ENCODE measurements at regions not wholly inside any gene's neighbourhood (a gene's known extent, or its start where the extent isn't known, plus 50 kb on each side); places are given as distances from the start of the nearest gene placed in this dataset.

GRCh38 chr4:45385306-45385705 lies 659.0 kb upstream of the GNPDA2 start:
- Mint-ChIP-seq H3K27ac (no peak overlapping the region), H3K27me3 (ENCODE audit: low read depth) (no peaks in the 10 kb centered on the region), H3K4me3 (no peak overlapping the region)

GRCh38 chr4:45370408-45370807 lies 644.1 kb upstream of the GNPDA2 start:
- Mint-ChIP-seq H3K9me3 (peaks cover 8% of the 10 kb centered on the region), H3K4me1 (ENCODE audit: low read depth) (no peaks in the 10 kb centered on the region), H3K4me3 (no peak overlapping the region), H3K27ac (no peak overlapping the region), H3K36me3 (ENCODE audit: low read depth) (no peaks in the 10 kb centered on the region), H3K27me3 (ENCODE audit: low read depth) (no peaks in the 10 kb centered on the region)
- no peak for DNase-seq (ENCODE audit: low spot score)

More at GRCh38 chr4:45385306-45385705, 659.0 kb upstream of the GNPDA2 start:
- DNase-seq (ENCODE audit: low spot score): no peak
- no peaks in the 10 kb centered on the region for H3K4me1 Mint-ChIP-seq (ENCODE audit: low read depth)
- H3K9me3 Mint-ChIP-seq: peaks cover 41% of the 10 kb centered on the region
- no peaks in the 10 kb centered on the region for H3K36me3 Mint-ChIP-seq (ENCODE audit: low read depth)

- Mint-ChIP-seq H3K36me3 (ENCODE audit: low read depth) (no peaks in the 10 kb centered on the region), H3K27me3 (ENCODE audit: low read depth) (no peaks in the 10 kb centered on the region), H3K9me3 (peaks cover 15% of the 10 kb centered on the region), H3K27ac (no peak overlapping the region), H3K4me3 (no peak overlapping the region), H3K4me1 (ENCODE audit: low read depth) (no peaks in the 10 kb centered on the region)
- DNase-seq (ENCODE audit: low spot score): no peak
These were observed 642.5 kb upstream of the GNPDA2 start for GRCh38 chr4:45368832-45369231.

GRCh38 chr4:45363931-45364330 lies 637.6 kb upstream of the GNPDA2 start:
- H3K4me3 Mint-ChIP-seq: no peak overlapping the region
- no peak overlapping the region for H3K27ac Mint-ChIP-seq
- DNase-seq (ENCODE audit: low spot score): no peak
- H3K27me3 Mint-ChIP-seq (ENCODE audit: low read depth): no peaks in the 10 kb centered on the region
- no peaks in the 10 kb centered on the region for H3K4me1 Mint-ChIP-seq (ENCODE audit: low read depth)
- no peaks in the 10 kb centered on the region for H3K36me3 Mint-ChIP-seq (ENCODE audit: low read depth)
- peaks cover 26% of the 10 kb centered on the region for H3K9me3 Mint-ChIP-seq

GRCh38 chr4:45358573-45359506 lies 632.5 kb upstream of the GNPDA2 start:
- no peaks in the 10 kb centered on the region for H3K4me1 Mint-ChIP-seq (ENCODE audit: low read depth)
- no peak overlapping the region for H3K27ac Mint-ChIP-seq
- H3K27me3 Mint-ChIP-seq (ENCODE audit: low read depth): no peaks in the 10 kb centered on the region
- DNase-seq (ENCODE audit: low spot score): no peak
- H3K36me3 Mint-ChIP-seq (ENCODE audit: low read depth): no peaks in the 10 kb centered on the region
- peaks cover 19% of the 10 kb centered on the region for H3K9me3 Mint-ChIP-seq
- H3K4me3 Mint-ChIP-seq: no peak overlapping the region

GRCh38 chr4:45353161-45353560 lies 626.8 kb upstream of the GNPDA2 start:
- no peaks in the 10 kb centered on the region for H3K4me1 Mint-ChIP-seq (ENCODE audit: low read depth)
- H3K27ac Mint-ChIP-seq: no peak overlapping the region
- H3K4me3 Mint-ChIP-seq: no peak overlapping the region
- H3K9me3 Mint-ChIP-seq: peaks cover 22% of the 10 kb centered on the region
- H3K27me3 Mint-ChIP-seq (ENCODE audit: low read depth): no peaks in the 10 kb centered on the region
- no peaks in the 10 kb centered on the region for H3K36me3 Mint-ChIP-seq (ENCODE audit: low read depth)
- no peak for DNase-seq (ENCODE audit: low spot score)

- Mint-ChIP-seq H3K4me1 (ENCODE audit: low read depth) (no peaks in the 10 kb centered on the region), H3K36me3 (ENCODE audit: low read depth) (no peaks in the 10 kb centered on the region)
These were observed 624.1 kb upstream of the GNPDA2 start for GRCh38 chr4:45350438-45350837.

GRCh38 chr4:45349859-45350258 lies 623.5 kb upstream of the GNPDA2 start:
- no peaks in the 10 kb centered on the region for H3K36me3 Mint-ChIP-seq (ENCODE audit: low read depth)
- H3K4me3 Mint-ChIP-seq: no peak overlapping the region

More at GRCh38 chr4:45350438-45350837, 624.1 kb upstream of the GNPDA2 start:
- Mint-ChIP-seq H3K9me3 (peaks cover 30% of the 10 kb centered on the region), H3K4me3 (no peak overlapping the region), H3K27me3 (ENCODE audit: low read depth) (no peaks in the 10 kb centered on the region), H3K27ac (no peak overlapping the region)
- no peak for DNase-seq (ENCODE audit: low spot score)

GRCh38 chr4:45346816-45347435 lies 620.6 kb upstream of the GNPDA2 start:
- DNase-seq (ENCODE audit: low spot score): no peak
- Mint-ChIP-seq H3K4me3 (no peak overlapping the region), H3K9me3 (peaks cover 29% of the 10 kb centered on the region), H3K27ac (no peak overlapping the region), H3K36me3 (ENCODE audit: low read depth) (no peaks in the 10 kb centered on the region), H3K27me3 (ENCODE audit: low read depth) (no peaks in the 10 kb centered on the region), H3K4me1 (ENCODE audit: low read depth) (no peaks in the 10 kb centered on the region)

More at GRCh38 chr4:45349859-45350258, 623.5 kb upstream of the GNPDA2 start:
- Mint-ChIP-seq H3K4me1 (ENCODE audit: low read depth) (no peaks in the 10 kb centered on the region), H3K27ac (no peak overlapping the region), H3K9me3 (peaks cover 35% of the 10 kb centered on the region), H3K27me3 (ENCODE audit: low read depth) (no peaks in the 10 kb centered on the region)
- no peak for DNase-seq (ENCODE audit: low spot score)

GRCh38 chr4:45345558-45345957 lies 619.2 kb upstream of the GNPDA2 start:
- no peak overlapping the region for H3K4me3 Mint-ChIP-seq
- no peaks in the 10 kb centered on the region for H3K36me3 Mint-ChIP-seq (ENCODE audit: low read depth)
- H3K4me1 Mint-ChIP-seq (ENCODE audit: low read depth): no peaks in the 10 kb centered on the region
- H3K9me3 Mint-ChIP-seq: peaks cover 25% of the 10 kb centered on the region
- no peak overlapping the region for H3K27ac Mint-ChIP-seq
- DNase-seq (ENCODE audit: low spot score): no peak
- no peaks in the 10 kb centered on the region for H3K27me3 Mint-ChIP-seq (ENCODE audit: low read depth)

- Mint-ChIP-seq H3K27me3 (ENCODE audit: low read depth) (no peaks in the 10 kb centered on the region), H3K4me1 (ENCODE audit: low read depth) (no peaks in the 10 kb centered on the region), H3K4me3 (no peak overlapping the region), H3K36me3 (ENCODE audit: low read depth) (no peaks in the 10 kb centered on the region), H3K27ac (no peak overlapping the region), H3K9me3 (peaks cover 17% of the 10 kb centered on the region)
- no peak for DNase-seq (ENCODE audit: low spot score)
These were observed 605.4 kb upstream of the GNPDA2 start for GRCh38 chr4:45331802-45332201.

- Mint-ChIP-seq H3K9me3 (peaks cover 20% of the 10 kb centered on the region), H3K4me1 (ENCODE audit: low read depth) (no peaks in the 10 kb centered on the region), H3K36me3 (ENCODE audit: low read depth) (no peaks in the 10 kb centered on the region), H3K27ac (no peak overlapping the region), H3K27me3 (ENCODE audit: low read depth) (no peaks in the 10 kb centered on the region), H3K4me3 (no peak overlapping the region)
- no peak for DNase-seq (ENCODE audit: low spot score)
These were observed 601.2 kb upstream of the GNPDA2 start for GRCh38 chr4:45327544-45327943.

- no peaks in the 10 kb centered on the region for H3K36me3 Mint-ChIP-seq (ENCODE audit: low read depth)
- H3K27ac Mint-ChIP-seq: no peak overlapping the region
- no peaks in the 10 kb centered on the region for H3K27me3 Mint-ChIP-seq (ENCODE audit: low read depth)
- H3K9me3 Mint-ChIP-seq: peaks cover 18% of the 10 kb centered on the region
- no peak for DNase-seq (ENCODE audit: low spot score)
- no peaks in the 10 kb centered on the region for H3K4me1 Mint-ChIP-seq (ENCODE audit: low read depth)
- no peak overlapping the region for H3K4me3 Mint-ChIP-seq
These were observed 598.4 kb upstream of the GNPDA2 start for GRCh38 chr4:45324455-45325417.

Data from T-helper 2 cell treated with Interferon-gamma antibody and Interleukin-4, amounts not matched to agents 5 μg/mL and 100 μg/mL, for 36 hours (primary cell).